ENCODE measurements at regions not wholly inside any gene's neighbourhood (a gene's known extent, or its start where the extent isn't known, plus 50 kb on each side); places are given as distances from the start of the nearest gene placed in this dataset.

DNA sequence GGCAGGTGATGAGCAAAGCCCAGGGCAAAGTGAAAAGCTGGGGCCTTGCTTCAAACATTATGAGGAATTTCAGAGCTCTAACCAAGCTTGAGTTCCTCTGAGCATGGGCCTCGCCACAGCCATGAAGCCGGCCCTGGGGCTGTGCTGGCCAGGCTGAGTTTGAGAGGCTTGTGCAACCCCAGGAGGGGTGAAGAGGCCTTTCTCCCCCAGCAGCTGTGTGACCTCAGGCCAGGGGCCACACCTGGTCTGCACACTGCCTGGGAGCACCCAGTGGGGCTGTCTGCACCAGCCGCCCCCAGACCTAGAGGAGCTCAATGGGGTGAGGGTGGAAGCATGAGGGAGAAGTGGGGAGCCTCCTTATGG is 204.9 kb upstream of the C14orf180 start:
- H3K4me3 ChIP-seq (ENCODE audit: low read depth, low read length), result no peak overlapping the region
- no peak overlapping the region for H3K23ac ChIP-seq (ENCODE audit: low read length)
- H3K9ac ChIP-seq (ENCODE audit: low read length), result no peak overlapping the region
- H3K27ac ChIP-seq (ENCODE audit: low read depth, low read length), result no peak overlapping the region
- no peak overlapping the region for H2AK5ac ChIP-seq (ENCODE audit: low read length)
- no peaks in the 10 kb centered on the region for H3K36me3 ChIP-seq (ENCODE audit: control insufficient read depth in 1 of 2, insufficient read depth in 2 of 2, low read length in 2 of 2)
- H4K12ac ChIP-seq (ENCODE audit: low read depth, low read length), result no peak overlapping the region
- WGBS (ENCODE audit: extremely low coverage, insufficient coverage, insufficient read length), result no CpG with 5 or more reads among the region's 3 CpGs
- H3K14ac ChIP-seq (ENCODE audit: low read length), result no peak overlapping the region
- H4K8ac ChIP-seq (ENCODE audit: low read depth, low read length), result no peak overlapping the region
- peaks cover 4% of the 10 kb centered on the region for H3K9me3 ChIP-seq (ENCODE audit: insufficient read depth, low read depth, low read length)
- H3K79me2 ChIP-seq (ENCODE audit: control insufficient read depth, insufficient read depth, low read length, poor library complexity), result no peaks in the 10 kb centered on the region
- no peak overlapping the region for H2BK12ac ChIP-seq (ENCODE audit: low read length)
- no peak overlapping the region for H4K91ac ChIP-seq (ENCODE audit: low read depth, low read length)
- H3K4me1 ChIP-seq (ENCODE audit: control insufficient read depth in 1 of 2, insufficient read depth in 2 of 2, low read length in 2 of 2), result no peaks in the 10 kb centered on the region
- H3K27me3 ChIP-seq (ENCODE audit: insufficient read depth, low read length), result no peaks in the 10 kb centered on the region
- no peak overlapping the region for H3K4me2 ChIP-seq (ENCODE audit: low read length)
- H2BK120ac ChIP-seq (ENCODE audit: insufficient read depth, low read length, poor library complexity), result no peak overlapping the region
- no peaks in the 10 kb centered on the region for H3K79me1 ChIP-seq (ENCODE audit: low read length)
- no peak overlapping the region for H3K18ac ChIP-seq (ENCODE audit: low read length)
- no peak overlapping the region for H2BK5ac ChIP-seq (ENCODE audit: low read depth, low read length, poor library complexity)
- DNase-seq, result no peak
- no peak overlapping the region for H3K4ac ChIP-seq (ENCODE audit: low read depth, low read length)
- no peak overlapping the region for H2AFZ ChIP-seq (ENCODE audit: insufficient read depth, low read length, poor library complexity)

DNA sequence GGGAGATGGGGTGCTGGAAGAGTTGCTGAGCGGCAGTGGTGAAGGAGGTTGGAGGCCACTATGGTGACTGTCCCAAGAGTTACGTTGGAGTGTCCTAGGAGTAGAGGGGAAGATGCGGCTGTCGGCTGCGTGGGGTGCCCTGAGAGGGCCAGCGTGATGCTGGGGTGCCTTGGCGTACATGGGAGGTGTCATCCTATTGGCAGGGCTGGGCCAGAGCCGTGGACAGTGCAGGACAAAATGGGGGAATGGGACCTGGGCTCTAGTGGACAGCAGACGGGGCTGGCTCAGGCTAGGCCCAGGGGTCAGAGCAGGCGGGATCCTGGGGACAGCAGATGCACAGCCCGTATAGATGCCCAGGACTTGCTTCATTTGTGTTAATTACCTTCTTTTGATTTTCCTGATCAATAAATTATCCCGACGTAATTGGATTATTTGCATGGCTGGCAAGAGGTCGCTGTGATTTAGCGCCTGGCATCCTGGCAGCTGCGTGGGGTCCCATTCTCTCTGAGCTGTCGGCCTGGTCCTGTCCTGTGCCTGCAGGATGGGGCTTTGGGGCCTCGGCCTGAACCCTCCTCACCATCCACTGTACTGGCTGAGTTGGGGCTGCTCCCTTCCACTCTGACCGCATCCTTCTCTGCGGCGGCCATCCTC is 203.9 kb upstream of the C14orf180 start:
- H3K79me2 ChIP-seq (ENCODE audit: control insufficient read depth, insufficient read depth, low read length, poor library complexity), result no peaks in the 10 kb centered on the region
- no peak overlapping the region for H2AFZ ChIP-seq (ENCODE audit: insufficient read depth, low read length, poor library complexity)
- no peak overlapping the region for H3K9ac ChIP-seq (ENCODE audit: low read length)
- H3K18ac ChIP-seq (ENCODE audit: low read length), result no peak overlapping the region
- H2BK120ac ChIP-seq (ENCODE audit: insufficient read depth, low read length, poor library complexity), result no peak overlapping the region
- no peak overlapping the region for H3K4me2 ChIP-seq (ENCODE audit: low read length)
- no peaks in the 10 kb centered on the region for H3K27me3 ChIP-seq (ENCODE audit: insufficient read depth, low read length)
- H2BK12ac ChIP-seq (ENCODE audit: low read length), result no peak overlapping the region
- H2AK5ac ChIP-seq (ENCODE audit: low read length), result no peak overlapping the region
- H3K36me3 ChIP-seq (ENCODE audit: control insufficient read depth in 1 of 2, insufficient read depth in 2 of 2, low read length in 2 of 2), result no peaks in the 10 kb centered on the region
- H3K23ac ChIP-seq (ENCODE audit: low read length), result no peak overlapping the region
- H3K27ac ChIP-seq (ENCODE audit: low read depth, low read length), result no peak overlapping the region
- DNase-seq, result no peak
- no peak overlapping the region for H4K12ac ChIP-seq (ENCODE audit: low read depth, low read length)
- H3K9me3 ChIP-seq (ENCODE audit: insufficient read depth, low read depth, low read length), result peaks cover 4% of the 10 kb centered on the region
- H3K4me3 ChIP-seq (ENCODE audit: low read depth, low read length), result no peak overlapping the region
- H3K4me1 ChIP-seq (ENCODE audit: control insufficient read depth in 1 of 2, insufficient read depth in 2 of 2, low read length in 2 of 2), result no peaks in the 10 kb centered on the region
- H2BK5ac ChIP-seq (ENCODE audit: low read depth, low read length, poor library complexity), result no peak overlapping the region
- H3K79me1 ChIP-seq (ENCODE audit: low read length), result no peaks in the 10 kb centered on the region
- H3K4ac ChIP-seq (ENCODE audit: low read depth, low read length), result no peak overlapping the region
- H4K8ac ChIP-seq (ENCODE audit: low read depth, low read length), result no peak overlapping the region
- no peak overlapping the region for H4K91ac ChIP-seq (ENCODE audit: low read depth, low read length)
- no peak overlapping the region for H3K14ac ChIP-seq (ENCODE audit: low read length)
- no CpG with 5 or more reads among the region's 21 CpGs for WGBS (ENCODE audit: extremely low coverage, insufficient coverage, insufficient read length)

DNA sequence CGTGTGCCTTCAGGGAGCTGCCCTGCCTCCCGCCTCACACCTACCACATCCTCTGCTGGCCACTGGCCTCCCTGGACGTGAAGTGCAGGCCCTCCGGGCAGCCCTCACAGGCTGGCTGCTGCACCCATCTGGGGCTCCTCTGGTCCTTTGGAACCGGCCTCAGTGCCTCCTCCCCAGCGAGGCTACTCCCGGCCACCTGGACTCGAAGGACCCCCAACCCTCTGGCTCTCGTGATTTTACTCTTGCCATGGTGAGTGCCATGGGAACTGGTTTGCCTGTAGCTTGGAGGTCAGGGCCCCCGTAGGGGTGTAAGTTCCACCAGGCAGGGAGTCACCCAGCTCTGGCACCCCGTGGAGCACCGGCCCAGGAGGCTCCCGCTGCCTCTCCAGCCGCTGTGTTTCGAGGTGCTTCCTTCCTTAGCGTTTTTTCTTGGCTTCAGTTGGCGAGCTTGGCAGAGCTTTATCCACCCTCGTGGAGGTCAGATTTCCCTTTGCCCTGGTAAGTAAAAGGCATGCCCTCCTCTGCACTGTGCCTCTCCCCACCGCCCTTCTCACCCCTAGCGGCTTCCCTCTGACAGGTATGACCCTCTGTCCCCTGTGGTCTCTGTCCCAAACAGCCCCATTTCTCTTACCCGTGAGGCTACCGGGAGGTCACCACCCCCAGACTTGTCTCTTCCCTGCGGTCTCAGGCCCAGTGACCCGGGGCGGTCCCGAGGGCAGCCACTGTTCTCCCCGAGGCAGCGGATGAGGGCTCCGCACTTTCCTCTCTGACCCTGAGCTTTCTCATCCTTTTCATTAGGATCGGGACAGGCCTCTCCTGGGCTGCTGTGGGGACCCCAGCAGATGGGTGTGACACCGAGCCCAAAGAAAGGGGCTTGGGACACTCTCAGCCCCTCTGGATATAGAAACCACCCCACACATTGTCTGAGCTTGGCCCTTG is 203.1 kb upstream of the C14orf180 start:
- Histone ChIP-seq H2BK5ac (ENCODE audit: low read depth, low read length, poor library complexity) (no peak overlapping the region), H2BK120ac (ENCODE audit: insufficient read depth, low read length, poor library complexity) (no peak overlapping the region), H3K9me3 (ENCODE audit: insufficient read depth, low read depth, low read length) (peaks cover 4% of the 10 kb centered on the region), H2BK12ac (ENCODE audit: low read length) (no peak overlapping the region), H3K4me2 (ENCODE audit: low read length) (no peak overlapping the region), H3K23ac (ENCODE audit: low read length) (no peak overlapping the region), H3K14ac (ENCODE audit: low read length) (no peak overlapping the region), H3K36me3 (ENCODE audit: control insufficient read depth in 1 of 2, insufficient read depth in 2 of 2, low read length in 2 of 2) (no peaks in the 10 kb centered on the region), H3K27ac (ENCODE audit: low read depth, low read length) (no peak overlapping the region), H3K79me2 (ENCODE audit: control insufficient read depth, insufficient read depth, low read length, poor library complexity) (no peaks in the 10 kb centered on the region), H3K79me1 (ENCODE audit: low read length) (no peaks in the 10 kb centered on the region), H2AFZ (ENCODE audit: insufficient read depth, low read length, poor library complexity) (no peak overlapping the region), H4K91ac (ENCODE audit: low read depth, low read length) (no peak overlapping the region), H3K27me3 (ENCODE audit: insufficient read depth, low read length) (no peaks in the 10 kb centered on the region), H3K9ac (ENCODE audit: low read length) (no peak overlapping the region), H3K4ac (ENCODE audit: low read depth, low read length) (no peak overlapping the region), H2AK5ac (ENCODE audit: low read length) (no peak overlapping the region), H4K12ac (ENCODE audit: low read depth, low read length) (no peak overlapping the region), H3K4me3 (ENCODE audit: low read depth, low read length) (no peak overlapping the region), H4K8ac (ENCODE audit: low read depth, low read length) (no peak overlapping the region), H3K18ac (ENCODE audit: low read length) (no peak overlapping the region), H3K4me1 (ENCODE audit: control insufficient read depth in 1 of 2, insufficient read depth in 2 of 2, low read length in 2 of 2) (no peaks in the 10 kb centered on the region)
- no peak for DNase-seq
- WGBS (ENCODE audit: extremely low coverage, insufficient coverage, insufficient read length), result no CpG with 5 or more reads among the region's 31 CpGs

DNA sequence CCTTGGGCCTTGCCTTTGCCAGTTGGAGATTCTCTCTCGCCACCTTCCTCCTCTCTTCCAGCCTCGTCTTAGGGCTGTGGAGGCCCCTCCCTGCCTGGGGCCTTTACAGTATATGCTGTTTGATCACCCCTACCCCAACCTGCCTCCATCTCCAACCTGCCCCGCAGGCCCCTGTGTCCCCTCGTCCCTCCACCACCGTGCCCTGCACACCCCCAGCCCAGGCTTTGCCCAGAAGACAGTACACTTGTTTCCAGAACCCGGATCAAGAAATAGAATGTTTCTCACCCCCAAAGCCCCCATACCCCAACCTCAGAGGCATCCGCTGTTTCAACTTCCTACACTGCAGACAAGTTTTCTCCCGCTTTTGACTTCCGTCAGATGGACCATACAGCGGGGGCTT is 202.3 kb upstream of the C14orf180 start:
- Histone ChIP-seq H3K18ac (ENCODE audit: low read length) (no peak overlapping the region), H3K23ac (ENCODE audit: low read length) (no peak overlapping the region), H3K27ac (ENCODE audit: low read depth, low read length) (no peak overlapping the region), H2BK120ac (ENCODE audit: insufficient read depth, low read length, poor library complexity) (no peak overlapping the region), H2BK5ac (ENCODE audit: low read depth, low read length, poor library complexity) (no peak overlapping the region), H2AFZ (ENCODE audit: insufficient read depth, low read length, poor library complexity) (no peak overlapping the region), H3K79me1 (ENCODE audit: low read length) (no peaks in the 10 kb centered on the region), H2AK5ac (ENCODE audit: low read length) (no peak overlapping the region), H3K27me3 (ENCODE audit: insufficient read depth, low read length) (no peaks in the 10 kb centered on the region), H3K9me3 (ENCODE audit: insufficient read depth, low read depth, low read length) (peaks cover under 1% of the 10 kb centered on the region), H3K36me3 (ENCODE audit: control insufficient read depth in 1 of 2, insufficient read depth in 2 of 2, low read length in 2 of 2) (no peaks in the 10 kb centered on the region), H3K9ac (ENCODE audit: low read length) (no peak overlapping the region), H3K4me1 (ENCODE audit: control insufficient read depth in 1 of 2, insufficient read depth in 2 of 2, low read length in 2 of 2) (no peaks in the 10 kb centered on the region), H4K91ac (ENCODE audit: low read depth, low read length) (no peak overlapping the region), H3K4me3 (ENCODE audit: low read depth, low read length) (peak overlapping the region; percentile 13), H3K14ac (ENCODE audit: low read length) (no peak overlapping the region), H4K12ac (ENCODE audit: low read depth, low read length) (no peak overlapping the region), H3K79me2 (ENCODE audit: control insufficient read depth, insufficient read depth, low read length, poor library complexity) (no peaks in the 10 kb centered on the region), H4K8ac (ENCODE audit: low read depth, low read length) (no peak overlapping the region), H3K4ac (ENCODE audit: low read depth, low read length) (no peak overlapping the region), H2BK12ac (ENCODE audit: low read length) (no peak overlapping the region), H3K4me2 (ENCODE audit: low read length) (no peak overlapping the region)
- no peak for DNase-seq
- WGBS (ENCODE audit: extremely low coverage, insufficient coverage, insufficient read length), result no CpG with 5 or more reads among the region's 10 CpGs
